HTR-8/SVneo (cell line): ENCODE measurements at regions not wholly inside any gene's neighbourhood (a gene's known extent, or its start where the extent isn't known, plus 50 kb on each side); places are given as distances from the start of the nearest gene placed in this dataset.

Experiments
- DNase-seq: peaks from one replicate; pipeline ENCODE4 v3.0.0; 2011; ENCODE audit warnings: low spot score, mixed read lengths; ENCODE audit not compliant: insufficient read length
- FAIRE-seq: peaks from 2 replicates; lab custom pipeline; 2011; peaks lifted over from hg19 to GRCh38; lab: Jason Lieb, UNC

- FAIRE-seq = no peak
- no peak for DNase-seq
Measured at GRCh38 chr2:163008642-163009041, 170.1 kb upstream of the KCNH7 start.

GRCh38 chr2:162994718-162995117 is 156.2 kb upstream of the KCNH7 start:
- DNase-seq (no peak), FAIRE-seq (no peak)

- DNase-seq = no peak
Measured at GRCh38 chr2:162992828-162993227, 154.3 kb upstream of the KCNH7 start.

GRCh38 chr2:162989507-162989906 is 150.9 kb upstream of the KCNH7 start:
- no peak for DNase-seq
- FAIRE-seq = no peak

More at GRCh38 chr2:162992828-162993227, 154.3 kb upstream of the KCNH7 start:
- FAIRE-seq = no peak

GRCh38 chr2:162974771-162975170 is 136.2 kb upstream of the KCNH7 start:
- no peak for DNase-seq

GRCh38 chr2:162972383-162972782 is 133.8 kb upstream of the KCNH7 start:
- no peak for DNase-seq
- FAIRE-seq = no peak

More at GRCh38 chr2:162974771-162975170, 136.2 kb upstream of the KCNH7 start:
- no peak for FAIRE-seq

- no peak for FAIRE-seq
- DNase-seq = no peak
Measured at GRCh38 chr2:162968306-162968705, 129.7 kb upstream of the KCNH7 start.

GRCh38 chr2:162967811-162968210 is 129.2 kb upstream of the KCNH7 start:
- no peak for FAIRE-seq

GRCh38 chr2:162967147-162967546 is 128.6 kb upstream of the KCNH7 start:
- DNase-seq = no peak

More at GRCh38 chr2:162967811-162968210, 129.2 kb upstream of the KCNH7 start:
- no peak for DNase-seq

GRCh38 chr2:162965191-162965590 is 126.6 kb upstream of the KCNH7 start:
- FAIRE-seq (no peak), DNase-seq (no peak)

More at GRCh38 chr2:162967147-162967546, 128.6 kb upstream of the KCNH7 start:
- FAIRE-seq = no peak

GRCh38 chr2:162964513-162964912 is 125.9 kb upstream of the KCNH7 start:
- DNase-seq (no peak), FAIRE-seq (no peak)

GRCh38 chr2:162963156-162963555 is 124.6 kb upstream of the KCNH7 start:
- FAIRE-seq (no peak), DNase-seq (no peak)

- FAIRE-seq (no peak), DNase-seq (no peak)
Measured at GRCh38 chr2:162945785-162946184, 107.2 kb upstream of the KCNH7 start.

GRCh38 chr2:162938387-162938786 is 99.8 kb upstream of the KCNH7 start:
- FAIRE-seq = no peak
- no peak for DNase-seq

- DNase-seq (no peak), FAIRE-seq (no peak)
Measured at GRCh38 chr2:162934191-162934590, 95.6 kb upstream of the KCNH7 start.

GRCh38 chr2:162932416-162932815 is 93.8 kb upstream of the KCNH7 start:
- no peak for DNase-seq
- FAIRE-seq = no peak

GRCh38 chr2:162929571-162929970 is 91.0 kb upstream of the KCNH7 start:
- FAIRE-seq (no peak), DNase-seq (no peak)

GRCh38 chr2:162928356-162928755 is 89.8 kb upstream of the KCNH7 start:
- no peak for DNase-seq
- FAIRE-seq = no peak

- FAIRE-seq = no peak
- no peak for DNase-seq
Measured at GRCh38 chr2:162926907-162927306, 88.3 kb upstream of the KCNH7 start.

- DNase-seq = no peak
- no peak for FAIRE-seq
Measured at GRCh38 chr2:162926501-162926900, 87.9 kb upstream of the KCNH7 start.

GRCh38 chr2:162925595-162925994 is 87.0 kb upstream of the KCNH7 start:
- no peak for FAIRE-seq

GRCh38 chr2:162919111-162919510 is 80.5 kb upstream of the KCNH7 start:
- DNase-seq (no peak), FAIRE-seq (no peak)

More at GRCh38 chr2:162925595-162925994, 87.0 kb upstream of the KCNH7 start:
- DNase-seq = no peak

- DNase-seq = no peak
- no peak for FAIRE-seq
Measured at GRCh38 chr2:162917626-162918025, 79.1 kb upstream of the KCNH7 start.
